ENCODE measurements at regions not wholly inside any gene's neighbourhood (a gene's known extent, or its start where the extent isn't known, plus 50 kb on each side); places are given as distances from the start of the nearest gene placed in this dataset.
"Not testable (repeated sequence)": the region's sequence is repeated elsewhere in the genome, so short reads cannot be mapped to it uniquely, and the experiment has no call there.

- no peak for DNase-seq (ENCODE audit: low read depth, low spot score)
Observed at GRCh38 chr2:150371044-150371818, 116.2 kb downstream of the RND3 start.

GRCh38 chr2:150370561-150370960 is 116.9 kb downstream of the RND3 start:
- DNase-seq (ENCODE audit: low read depth, low spot score), result no peak

DNA sequence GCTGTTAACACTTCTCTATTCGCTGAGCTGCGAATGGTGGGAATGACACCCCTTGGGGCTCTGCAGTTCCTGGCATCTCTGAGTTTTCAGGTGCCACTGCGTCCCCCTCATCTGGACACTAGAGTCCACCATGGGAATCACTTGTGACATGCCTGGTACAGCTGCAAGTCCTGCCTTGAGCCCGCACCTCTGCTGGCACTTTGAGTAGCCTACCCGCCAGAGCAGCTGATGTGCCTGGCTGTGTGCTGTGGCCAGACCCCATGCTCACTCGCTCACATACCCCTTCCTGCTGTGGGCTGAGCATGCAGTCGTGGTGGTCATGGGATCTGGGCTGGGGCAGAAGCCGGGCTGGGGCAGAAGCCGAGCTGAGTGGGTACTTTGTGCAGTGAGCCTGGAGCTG is 117.6 kb downstream of the RND3 start:
- DNase-seq (ENCODE audit: low read depth, low spot score), result no peak

DNA sequence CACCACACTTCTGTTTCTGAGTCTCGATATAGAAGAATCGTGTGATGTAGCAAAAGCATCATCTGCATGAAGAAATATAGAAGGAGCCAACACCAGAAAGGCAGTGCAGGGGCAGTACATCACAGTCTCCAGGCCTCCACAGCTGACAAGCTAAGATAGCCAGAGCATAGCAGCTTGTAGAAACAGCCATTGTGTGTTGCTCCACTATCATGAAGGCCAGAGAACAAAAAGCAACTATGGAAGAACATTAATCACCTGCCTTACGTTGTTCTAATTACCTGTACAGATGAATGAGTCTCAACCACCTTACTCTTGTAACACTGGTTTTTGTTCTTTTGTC is 129.0 kb downstream of the RND3 start:
- no peak for DNase-seq (ENCODE audit: low read depth, low spot score)

DNA sequence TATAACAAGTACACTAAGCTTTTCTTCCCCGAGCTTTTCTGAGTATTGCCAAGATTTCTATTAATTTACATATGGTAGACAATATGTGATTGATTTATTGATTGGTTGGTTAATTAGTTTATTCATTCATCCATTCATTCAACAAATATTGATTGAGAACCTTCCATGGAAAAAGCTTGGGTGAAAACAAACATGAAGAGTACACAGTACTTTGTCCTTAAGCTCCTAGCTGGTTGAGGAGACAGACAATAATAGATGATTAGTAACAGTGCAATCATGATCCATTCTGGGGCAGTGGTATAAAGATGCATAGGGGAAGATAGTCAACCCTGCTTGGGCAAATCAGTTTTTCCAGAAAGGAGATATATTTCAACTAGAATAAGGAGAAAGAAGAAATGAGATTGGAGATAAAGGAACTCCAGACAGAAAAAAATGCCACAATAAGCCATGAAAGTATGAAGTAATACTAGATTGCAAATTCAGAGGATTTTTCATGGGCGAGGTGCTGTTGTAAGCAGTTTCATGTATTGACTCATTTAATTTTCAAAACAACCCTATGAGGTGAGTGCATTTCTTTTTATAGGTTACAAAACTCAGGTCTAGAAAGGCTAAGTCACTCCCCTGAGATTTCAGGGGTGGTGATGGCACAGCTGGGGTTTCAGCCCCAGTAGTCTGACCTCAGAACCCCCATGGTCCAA is 129.5 kb downstream of the RND3 start:
- DNase-seq (ENCODE audit: low read depth, low spot score), result no peak

- DNase-seq (ENCODE audit: low read depth, low spot score), result no peak
Observed at GRCh38 chr2:150355440-150355839, 132.0 kb downstream of the RND3 start.

DNA sequence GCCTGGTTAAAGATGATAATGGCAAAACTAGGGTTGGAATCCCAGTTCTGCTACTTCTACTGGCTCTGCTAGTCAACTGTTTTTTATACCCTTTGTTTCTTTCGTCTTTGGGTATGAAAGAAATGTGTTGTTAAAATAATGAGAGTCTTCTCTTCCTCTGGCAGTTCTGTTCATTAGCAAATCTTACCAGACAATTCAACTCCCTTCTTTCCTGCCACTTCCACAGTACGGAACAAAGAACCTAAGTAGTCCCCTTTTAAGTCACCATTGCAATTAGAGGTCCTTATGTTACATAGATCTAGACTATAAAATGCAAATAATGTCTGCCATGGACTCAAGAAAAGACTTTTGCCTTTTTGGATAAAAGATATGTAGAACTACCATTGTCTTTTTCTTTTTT is 134.1 kb downstream of the RND3 start:
- no peak for DNase-seq (ENCODE audit: low read depth, low spot score)

DNA sequence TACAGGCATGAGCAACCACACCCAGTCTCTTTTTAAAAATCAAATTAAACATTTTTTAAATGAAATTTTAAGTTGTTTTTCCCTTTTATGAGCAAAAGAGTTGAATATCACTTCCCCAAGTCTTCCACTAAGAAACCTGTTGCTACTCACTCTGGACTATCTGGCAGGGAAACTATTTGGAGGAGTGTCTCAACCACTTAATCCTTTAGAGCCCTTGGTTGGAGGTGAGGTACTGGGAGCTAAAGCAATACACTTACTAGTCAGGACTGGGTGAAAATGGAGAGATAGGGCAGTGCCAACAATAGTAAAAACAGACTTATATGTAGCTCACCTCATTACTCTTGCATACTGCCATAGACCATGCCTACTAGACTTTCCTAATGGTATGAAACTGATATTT is 135.5 kb downstream of the RND3 start:
- no peak for DNase-seq (ENCODE audit: low read depth, low spot score)

DNA sequence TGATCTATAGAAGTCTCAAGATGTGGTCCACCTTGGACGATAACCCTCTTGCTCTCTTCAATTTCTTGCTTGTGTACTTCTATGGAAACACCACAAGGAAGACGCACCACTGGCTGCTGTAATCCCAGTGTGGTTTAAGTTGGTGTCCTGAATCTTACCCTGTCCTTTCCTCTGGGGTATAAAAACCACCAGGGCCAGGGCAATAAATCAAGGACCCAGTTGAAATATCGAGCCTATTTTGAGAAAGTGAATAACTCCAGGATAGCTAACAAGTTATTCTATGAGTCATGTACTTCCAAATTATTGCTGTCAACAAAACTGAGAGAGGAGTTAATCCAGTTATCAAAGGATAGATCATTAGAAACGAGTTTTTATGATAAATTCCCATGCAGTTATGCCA is 137.0 kb downstream of the RND3 start:
- DNase-seq (ENCODE audit: low read depth, low spot score), result no peak

DNA sequence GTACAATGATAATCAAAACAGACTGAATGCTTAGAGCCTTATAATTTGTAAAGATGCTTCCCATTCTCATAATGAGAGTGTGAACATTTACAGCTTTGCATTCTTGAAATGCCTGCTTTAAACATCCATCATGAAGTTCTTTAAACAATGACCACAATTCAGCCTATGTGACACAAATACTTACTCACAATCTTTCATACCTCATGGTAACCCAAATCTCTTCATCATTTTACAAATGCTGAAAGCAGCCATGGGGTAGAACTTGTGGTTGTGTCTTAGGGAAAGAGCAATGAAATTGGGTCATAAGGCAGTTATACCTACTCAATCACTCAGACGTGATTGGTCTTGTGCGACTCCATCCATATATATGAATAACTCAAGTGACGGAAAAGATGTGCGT is 140.7 kb downstream of the RND3 start:
- DNase-seq (ENCODE audit: low read depth, low spot score), result no peak

- no peak for DNase-seq (ENCODE audit: low read depth, low spot score)
Observed at GRCh38 chr2:150341982-150342680, 145.3 kb downstream of the RND3 start.

DNA sequence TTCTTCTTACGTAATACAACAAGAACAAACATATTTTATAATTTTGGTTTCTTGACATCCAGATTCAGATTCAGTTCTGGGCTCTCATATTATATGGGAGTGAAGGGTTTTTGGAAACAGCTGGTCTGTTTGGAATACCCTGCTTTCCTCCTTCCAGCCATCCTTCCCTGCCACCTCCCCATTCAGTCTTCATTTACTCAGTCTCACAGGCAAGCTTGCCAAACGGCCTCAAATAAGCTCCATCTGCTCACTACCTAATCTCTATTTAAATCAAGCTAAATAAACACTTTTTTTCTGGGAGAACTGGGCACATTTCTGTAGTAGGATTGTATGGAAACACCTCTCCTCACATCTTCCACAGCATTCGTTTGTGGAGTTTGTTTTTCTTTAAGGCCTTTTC is 147.5 kb downstream of the RND3 start:
- DNase-seq (ENCODE audit: low read depth, low spot score), result no peak

GRCh38 chr2:150339282-150339681 is 148.2 kb downstream of the RND3 start:
- DNase-seq (ENCODE audit: low read depth, low spot score), result no peak

DNA sequence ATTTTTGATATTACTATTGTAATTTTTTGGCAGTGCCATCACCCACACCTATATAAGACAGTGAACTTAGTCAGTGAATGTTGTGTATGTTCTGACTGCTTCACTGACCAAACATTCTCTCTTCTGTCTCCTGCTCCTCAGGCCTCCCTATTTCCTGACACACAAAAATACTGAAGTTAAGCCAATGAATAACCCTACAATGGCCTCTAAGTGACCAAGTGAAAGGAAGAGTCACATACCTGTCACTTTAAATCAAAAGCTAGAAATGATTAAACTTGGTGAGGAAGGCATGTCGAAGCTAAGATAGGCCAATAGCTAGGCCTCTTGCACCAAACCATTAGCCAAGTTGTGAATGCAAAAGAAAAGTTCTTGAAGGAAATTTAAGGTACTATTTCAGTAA is 151.9 kb downstream of the RND3 start:
- no peak for DNase-seq (ENCODE audit: low read depth, low spot score)

GRCh38 chr2:150332383-150332782 is 155.1 kb downstream of the RND3 start:
- no peak for DNase-seq (ENCODE audit: low read depth, low spot score)

DNA sequence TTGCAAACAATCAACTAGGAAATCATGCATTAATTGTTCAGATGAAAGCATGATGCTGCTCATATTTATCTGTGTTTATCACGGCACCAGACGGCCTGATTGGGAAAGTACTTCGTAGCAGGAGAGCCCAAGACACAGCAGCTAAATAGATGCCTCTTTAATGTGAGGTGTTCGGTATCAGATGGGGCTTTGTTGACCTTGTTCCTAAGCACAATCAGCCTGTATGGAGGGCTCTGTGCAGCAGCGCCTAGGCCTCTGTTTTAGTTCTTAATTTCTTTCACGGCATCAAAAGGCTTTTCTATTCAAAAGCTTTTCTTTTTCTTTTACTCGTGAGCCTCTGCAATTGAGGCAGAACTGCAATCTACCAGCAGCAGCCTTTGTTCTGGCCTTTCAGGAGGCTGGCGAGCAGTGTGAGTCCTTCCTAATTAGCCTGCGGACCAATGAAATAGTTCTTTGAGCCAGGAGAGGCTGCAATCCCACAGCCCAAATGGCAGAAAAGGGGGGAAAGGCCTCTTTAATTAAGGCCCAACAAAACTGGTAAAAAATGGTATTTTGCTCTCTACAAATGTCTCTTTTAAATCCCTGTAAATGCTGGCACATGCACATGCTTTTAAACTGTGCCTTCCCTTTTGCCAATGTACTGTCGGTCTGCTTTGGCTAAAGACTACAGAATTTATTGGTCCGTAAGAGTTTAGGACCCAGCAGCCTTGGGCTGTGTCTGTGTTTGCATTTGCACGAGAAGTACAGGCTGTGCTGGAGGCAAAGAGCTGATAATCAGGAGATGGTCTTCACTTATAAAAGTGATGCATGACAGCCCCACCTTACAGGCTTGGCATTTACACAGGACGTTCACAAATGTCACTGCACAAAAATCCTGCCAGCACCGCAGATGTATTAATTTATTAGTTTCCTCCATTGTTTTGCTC is 159.6 kb downstream of the RND3 start:
- no peak for DNase-seq (ENCODE audit: low read depth, low spot score)

GRCh38 chr2:150325656-150326314 is 161.7 kb downstream of the RND3 start:
- DNase-seq (ENCODE audit: low read depth, low spot score), result no peak

DNA sequence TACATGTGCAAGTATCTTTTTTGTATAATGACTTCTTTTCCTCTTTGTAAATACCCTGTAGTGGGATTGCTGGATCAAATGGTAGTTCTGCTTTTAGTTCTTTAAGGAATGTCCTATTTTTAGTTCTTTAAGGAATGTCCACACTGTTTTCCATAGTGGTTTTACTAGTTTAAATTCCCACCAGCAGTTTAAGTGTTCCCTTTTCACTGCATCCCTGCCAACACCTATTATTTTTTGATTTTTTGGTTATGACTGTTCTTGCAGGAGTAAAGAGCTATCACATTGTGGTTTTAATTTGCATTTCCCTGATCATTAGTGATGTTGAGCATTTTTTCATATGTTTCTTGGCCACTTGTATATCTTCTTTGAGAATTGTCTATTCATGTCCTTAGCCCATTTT is 164.4 kb downstream of the RND3 start:
- DNase-seq (ENCODE audit: low read depth, low spot score), result not testable (repeated sequence)

DNA sequence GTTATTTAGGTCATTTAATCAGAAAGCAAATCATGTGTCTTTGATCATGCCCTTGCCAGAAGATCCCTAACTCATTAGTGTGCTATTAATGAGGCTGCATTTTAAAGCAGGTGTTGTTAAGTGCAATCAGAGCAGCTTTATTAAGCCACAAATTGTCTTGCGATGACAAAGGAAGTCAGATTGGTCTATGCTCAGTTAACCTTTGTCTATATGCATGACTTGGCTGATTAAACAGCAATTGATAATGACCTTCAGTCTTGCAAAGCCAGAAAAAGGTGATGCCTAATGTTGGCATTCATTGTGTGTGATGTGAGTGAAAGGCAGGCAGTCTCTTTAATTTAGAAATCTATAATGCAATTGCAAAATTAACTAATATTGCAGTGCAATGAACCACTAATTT is 166.9 kb downstream of the RND3 start:
- no peak for DNase-seq (ENCODE audit: low read depth, low spot score)

DNA sequence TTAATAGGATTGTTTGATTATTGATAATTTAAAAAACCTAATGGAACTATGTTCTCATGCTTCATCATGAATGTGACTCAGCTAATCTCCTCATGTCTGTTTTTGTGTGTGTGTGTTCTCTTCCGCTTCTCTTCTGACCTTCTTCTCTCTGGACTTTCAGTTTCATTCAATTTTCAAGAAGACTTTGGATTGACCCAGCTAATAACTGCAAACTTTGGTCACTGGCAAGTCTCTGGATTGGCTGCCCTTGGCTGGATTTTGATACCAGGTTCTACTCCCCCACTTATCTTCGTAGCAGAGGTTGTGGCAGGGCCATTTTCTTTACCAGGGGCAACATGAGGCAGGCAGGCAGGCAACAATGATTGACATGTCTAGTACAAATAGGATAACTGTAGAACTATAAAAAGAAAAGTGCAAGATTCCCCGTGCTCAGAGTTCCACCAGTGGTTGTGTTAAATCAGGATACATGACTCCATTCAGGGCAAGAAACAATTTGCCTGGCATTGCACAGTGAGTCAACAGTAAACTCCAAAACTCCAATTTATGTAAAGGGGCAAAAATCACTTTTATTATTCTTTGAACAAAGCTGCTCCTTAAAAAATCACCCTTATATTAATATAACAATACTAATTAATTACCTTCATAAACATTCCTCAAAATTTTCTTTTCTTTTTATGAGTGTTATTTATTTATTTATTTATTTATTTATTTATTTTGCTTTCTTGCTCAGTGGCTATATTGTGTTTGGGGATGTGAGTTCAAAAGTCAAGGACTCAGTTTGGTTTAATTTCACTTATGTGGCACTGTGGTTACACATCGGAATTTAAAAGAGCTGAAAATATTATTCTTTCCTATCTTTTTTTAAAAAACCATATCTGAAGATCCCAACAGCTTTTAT is 167.6 kb downstream of the RND3 start:
- no peak for DNase-seq (ENCODE audit: low read depth, low spot score)

Data from smooth muscle cell of the brain vasculature (primary cell).